PC-9 (cell line): ENCODE measurements at regions not wholly inside any gene's neighbourhood (a gene's known extent, or its start where the extent isn't known, plus 50 kb on each side); places are given as distances from the start of the nearest gene placed in this dataset.

ENCODE experiments used
- BruUV-seq: library from RNA; stranded (reverse); fragments of 400-500 nt; replicated peaks from 2 replicates; lab custom pipeline; 2021; lab: Mats Ljungman, UMichigan
- CTCF ChIA-PET: fragments of 300-600 bp; sonication (Branson Sonifier 250); formaldehyde crosslinking; loops from one replicate; lab custom pipeline; 2022; ENCODE audit warnings: antibody characterized with exemption; lab: Charles Lee
- POLR2A ChIA-PET: fragments of 300-600 bp; sonication (Branson Sonifier 250); formaldehyde crosslinking; loops from one replicate; lab custom pipeline; 2022; ENCODE audit warnings: antibody characterized with exemption; ENCODE audit not compliant: unreplicated experiment; lab: Charles Lee
- DNase-seq, 2 experiments: peaks; one replicate each; pipeline versions ENCODE4 v3.0.0 to v3.0.0-alpha.2; 2015 to 2022; ENCODE audit warnings: mixed read lengths in 1 of 2
- H2AFZ ChIP-seq: fragments of 200-600 bp; sonication (generic); 2 replicates; pipeline ENCODE4 v1.8.1; 2017; ENCODE audit warnings: antibody characterized with exemption
- H3F3A ChIP-seq: fragments of 200-600 bp; sonication (generic); 2 replicates; pipeline ENCODE4 v1.8.1; 2017; ENCODE audit warnings: antibody characterized with exemption, mild to moderate bottlenecking, low read depth; ENCODE audit not compliant: insufficient read depth
- H3K27ac ChIP-seq: fragments of 200-600 bp; sonication (generic); 2 replicates; pipeline ENCODE4 v1.6.1; 2016; ENCODE audit warnings: mixed run types
- H3K27me3 ChIP-seq: fragments of 200-600 bp; sonication (generic); 2 replicates; pipeline ENCODE4 v1.6.1; 2016; ENCODE audit warnings: low read depth, mixed run types; ENCODE audit not compliant: insufficient read depth
- H3K36me3 ChIP-seq: fragments of 200-600 bp; sonication (generic); 2 replicates; pipeline ENCODE4 v1.6.1; 2016; ENCODE audit warnings: low read depth, mixed run types
- H3K4me1 ChIP-seq: fragments of 200-600 bp; sonication (generic); replicated peaks from 2 replicates; pipeline ENCODE4 v1.6.1; 2016; ENCODE audit warnings: mixed run types; ENCODE audit not compliant: insufficient read depth
- H3K4me2 ChIP-seq: fragments of 200-600 bp; sonication (generic); 2 replicates; pipeline ENCODE4 v1.6.1; 2017; ENCODE audit warnings: mixed run types
- H3K4me3 ChIP-seq: fragments of 200-600 bp; sonication (generic); 2 replicates; pipeline ENCODE4 v1.6.1; 2016; ENCODE audit warnings: mixed run types
- H3K79me2 ChIP-seq: fragments of 200-600 bp; sonication (generic); 2 replicates; pipeline ENCODE4 v1.6.1; 2017; ENCODE audit warnings: low read depth, mixed run types
- H3K9me2 ChIP-seq: fragments of 200-600 bp; sonication (generic); 2 replicates; pipeline ENCODE4 v1.8.1; 2017; ENCODE audit warnings: mild to moderate bottlenecking; ENCODE audit not compliant: insufficient read depth
- H3K9me3 ChIP-seq: fragments of 200-600 bp; sonication (generic); 2 replicates; pipeline ENCODE4 v1.8.1; 2016; ENCODE audit warnings: low read depth; ENCODE audit not compliant: insufficient read depth
- H4K20me1 ChIP-seq: fragments of 200-600 bp; sonication (generic); 2 replicates; pipeline ENCODE4 v1.8.1; 2017; ENCODE audit not compliant: insufficient read depth
- CTCF ChIP-seq: fragments of 200-600 bp; sonication (generic); conservative IDR thresholded peaks from 2 replicates; pipeline ENCODE4 v1.6.1; 2017; ENCODE audit warnings: mixed run types, antibody characterized with exemption, mild to moderate bottlenecking, moderate library complexity
- EZH2 ChIP-seq: fragments of 200-600 bp; sonication (generic); IDR thresholded peaks from 2 replicates; pipeline ENCODE4 v1.8.0; 2017; ENCODE audit warnings: antibody characterized with exemption, low read depth
- intact Hi-C: fragments of 100-400 bp; cut with micrococcal nuclease; formaldehyde crosslinking; loops from one replicate; pipeline ENCODE4 v1.10.0; 2022; ENCODE audit not compliant: unreplicated experiment

GRCh38 chr17:73998653-73999645 lies 204.5 kb upstream of the RPL38 start:
- Histone ChIP-seq H4K20me1 (no peaks in the 10 kb centered on the region), H3K9me3 (no peaks in the 10 kb centered on the region), H3K9me2 (no peaks in the 10 kb centered on the region), H3K27ac (no peak overlapping the region), H2AFZ (no peak overlapping the region), H3K4me3 (no peak overlapping the region), H3K27me3 (peaks cover 52% of the 10 kb centered on the region), H3F3A (no peaks in the 10 kb centered on the region), H3K36me3 (no peaks in the 10 kb centered on the region), H3K4me1 (no peaks in the 10 kb centered on the region), H3K79me2 (no peaks in the 10 kb centered on the region), H3K4me2 (no peak overlapping the region)
- ChIA-PET POLR2A (no interaction called here), CTCF (no interaction called here)
- intact Hi-C loops = loop anchor here (1.0 kb wide), 1 partner anchor 570 kb away; no protein-coding TSS in a partner anchor
- no TSS peak for BruUV-seq
- TF ChIP-seq EZH2 (no peak), CTCF (peak; percentile 76)
- peak in 1 of 2 experiments; percentile 45 for DNase-seq

GRCh38 chr17:74001145-74001544 lies 202.3 kb upstream of the RPL38 start:
- intact Hi-C loops = no loop called here
- no peak for TF ChIP-seq EZH2
- no peak for TF ChIP-seq CTCF
- POLR2A ChIA-PET = no interaction called here

DNA sequence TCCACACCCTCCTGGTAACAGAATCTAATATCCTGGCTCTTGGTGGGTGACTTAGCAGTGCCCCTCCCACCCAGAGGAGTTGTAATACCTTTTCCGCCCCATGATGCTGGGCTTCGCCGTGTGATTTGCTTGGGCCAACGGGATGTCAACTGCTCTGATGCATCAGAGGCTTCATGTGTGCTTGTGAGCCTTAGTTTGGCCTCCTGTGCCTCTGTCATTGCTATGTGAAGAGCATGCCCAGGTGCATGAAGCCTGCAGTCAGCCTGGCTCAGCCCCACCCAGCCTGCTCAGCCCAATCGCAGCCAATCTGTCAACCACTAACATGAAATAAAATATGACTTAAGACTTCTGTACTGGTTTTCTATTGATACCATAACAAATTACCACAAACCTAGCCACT lies 201.2 kb upstream of the RPL38 start:
- Histone ChIP-seq H3K4me1 (no peaks in the 10 kb centered on the region), H3K9me3 (no peaks in the 10 kb centered on the region), H3F3A (no peaks in the 10 kb centered on the region), H2AFZ (no peak overlapping the region), H3K27ac (no peak overlapping the region), H3K79me2 (no peaks in the 10 kb centered on the region), H3K27me3 (peaks cover 62% of the 10 kb centered on the region), H3K4me3 (no peak overlapping the region), H4K20me1 (no peaks in the 10 kb centered on the region), H3K4me2 (no peak overlapping the region), H3K9me2 (no peaks in the 10 kb centered on the region), H3K36me3 (no peaks in the 10 kb centered on the region)
- intact Hi-C loops = no loop called here
- no TSS peak for BruUV-seq
- ChIA-PET POLR2A (no interaction called here), CTCF (no interaction called here)
- TF ChIP-seq CTCF = no peak
- DNase-seq = no peak

More at GRCh38 chr17:74001145-74001544, 202.3 kb upstream of the RPL38 start:
- CTCF ChIA-PET = no interaction called here
- no peaks in the 10 kb centered on the region for H3K79me2 ChIP-seq
- no peaks in the 10 kb centered on the region for H3K9me2 ChIP-seq
- no peaks in the 10 kb centered on the region for H3F3A ChIP-seq
- no peak overlapping the region for H2AFZ ChIP-seq
- BruUV-seq = no TSS peak
- peaks cover 63% of the 10 kb centered on the region for H3K27me3 ChIP-seq
- no peak for DNase-seq
- no peaks in the 10 kb centered on the region for H3K9me3 ChIP-seq
- H3K4me2 ChIP-seq = no peak overlapping the region
- no peak overlapping the region for H3K27ac ChIP-seq
- H3K36me3 ChIP-seq = no peaks in the 10 kb centered on the region
- H3K4me1 ChIP-seq = no peaks in the 10 kb centered on the region
- no peaks in the 10 kb centered on the region for H4K20me1 ChIP-seq
- H3K4me3 ChIP-seq = no peak overlapping the region
